GM13976 (cell line): ENCODE measurements at regions not wholly inside any gene's neighbourhood (a gene's known extent, or its start where the extent isn't known, plus 50 kb on each side); places are given as distances from the start of the nearest gene placed in this dataset.

Experiments
- DNase-seq: peaks from one replicate; pipeline ENCODE4 v3.0.0; 2012; ENCODE audit warnings: low spot score
- in situ Hi-C: fragments of 300-500 bp; cut with MboI; formaldehyde crosslinking; loops from one replicate; pipeline ENCODE4 v1.12.0; 2022; ENCODE audit warnings: low sequenced_read_pairs, mixed read lengths, inconsistent platforms; ENCODE audit not compliant: unreplicated experiment
- TF ChIP-seq, protein P1 (sequence below): IDR thresholded peaks from 2 replicates; pipeline ENCODE4 v1.5.1; 2012; ENCODE audit warnings: borderline replicate concordance, mild to moderate bottlenecking; ENCODE audit not compliant: insufficient read depth; ENCODE audit errors: extremely low read depth, missing control alignments, control extremely low read depth

DNA sequence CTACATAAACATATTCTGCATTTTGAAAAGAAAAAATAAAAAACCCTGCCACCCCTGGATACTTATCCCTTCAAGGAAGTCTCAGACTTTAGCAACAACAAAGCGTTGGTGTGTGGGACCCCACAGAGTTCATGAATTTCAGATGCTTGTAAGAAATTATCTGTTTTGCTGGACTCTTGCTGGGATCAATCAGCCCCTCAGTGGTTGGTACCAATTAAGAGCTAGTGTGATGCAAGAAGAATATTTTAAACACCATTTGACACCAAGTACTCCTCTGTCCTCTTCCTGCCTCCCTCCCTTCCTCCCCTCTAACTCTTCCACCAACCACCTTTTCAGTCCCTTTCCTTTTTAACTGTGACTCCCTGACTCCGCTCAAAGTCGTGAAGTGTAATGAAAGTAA, 51.5 kb downstream of the SST start:
- no peak for DNase-seq
- TF ChIP-seq, protein P1, sequence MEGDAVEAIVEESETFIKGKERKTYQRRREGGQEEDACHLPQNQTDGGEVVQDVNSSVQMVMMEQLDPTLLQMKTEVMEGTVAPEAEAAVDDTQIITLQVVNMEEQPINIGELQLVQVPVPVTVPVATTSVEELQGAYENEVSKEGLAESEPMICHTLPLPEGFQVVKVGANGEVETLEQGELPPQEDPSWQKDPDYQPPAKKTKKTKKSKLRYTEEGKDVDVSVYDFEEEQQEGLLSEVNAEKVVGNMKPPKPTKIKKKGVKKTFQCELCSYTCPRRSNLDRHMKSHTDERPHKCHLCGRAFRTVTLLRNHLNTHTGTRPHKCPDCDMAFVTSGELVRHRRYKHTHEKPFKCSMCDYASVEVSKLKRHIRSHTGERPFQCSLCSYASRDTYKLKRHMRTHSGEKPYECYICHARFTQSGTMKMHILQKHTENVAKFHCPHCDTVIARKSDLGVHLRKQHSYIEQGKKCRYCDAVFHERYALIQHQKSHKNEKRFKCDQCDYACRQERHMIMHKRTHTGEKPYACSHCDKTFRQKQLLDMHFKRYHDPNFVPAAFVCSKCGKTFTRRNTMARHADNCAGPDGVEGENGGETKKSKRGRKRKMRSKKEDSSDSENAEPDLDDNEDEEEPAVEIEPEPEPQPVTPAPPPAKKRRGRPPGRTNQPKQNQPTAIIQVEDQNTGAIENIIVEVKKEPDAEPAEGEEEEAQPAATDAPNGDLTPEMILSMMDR = no peak
- in situ Hi-C loops = loop anchor here (5.0 kb wide), 1 partner anchor 64 kb away; no protein-coding TSS in a partner anchor

DNA sequence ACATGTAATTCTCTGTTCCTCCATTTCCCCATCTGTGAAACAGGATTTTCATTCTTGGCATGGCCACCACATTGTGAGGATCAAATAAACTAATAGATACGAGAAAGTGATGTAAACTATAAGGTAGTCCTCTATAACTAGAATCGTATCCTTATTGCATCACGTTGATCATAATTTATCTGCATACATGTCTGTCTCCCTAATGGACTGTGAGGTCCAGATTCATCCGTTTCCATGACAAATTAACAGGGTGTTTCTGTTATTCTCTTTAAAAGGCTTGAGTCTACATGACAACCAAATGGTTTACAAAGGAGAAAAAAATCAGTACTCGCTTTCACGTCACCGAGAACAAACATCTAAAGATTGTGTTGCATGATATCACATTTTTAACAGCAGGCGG, 53.0 kb downstream of the SST start:
- TF ChIP-seq, protein P1 = no peak
- in situ Hi-C loops = loop anchor here (5.0 kb wide), 1 partner anchor 65 kb away; no protein-coding TSS in a partner anchor
- no peak for DNase-seq

GRCh38 chr3:187616307-187616972, 53.8 kb downstream of the SST start:
- in situ Hi-C loops = loop anchor here (5.0 kb wide), 1 partner anchor 66 kb away; no protein-coding TSS in a partner anchor
- DNase-seq = peak; percentile 37

DNA sequence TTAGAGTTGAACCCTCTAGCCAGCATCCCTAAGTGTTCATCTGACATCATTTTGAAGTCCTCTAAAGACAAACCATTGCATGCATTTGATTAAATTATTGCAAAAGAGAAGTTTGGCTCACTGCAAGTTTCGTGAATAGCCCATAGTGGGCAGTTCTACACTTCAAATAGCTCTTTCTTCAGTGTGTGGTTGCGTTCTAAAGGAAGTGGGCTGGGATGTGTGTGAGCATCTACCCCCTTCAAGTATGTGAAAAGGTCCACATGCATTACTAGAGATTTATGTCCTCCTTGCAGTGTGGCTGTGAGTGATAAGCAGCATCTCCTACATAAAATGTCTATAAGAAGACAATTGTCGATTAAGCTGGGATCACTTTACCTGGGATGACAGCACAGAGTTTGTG, 54.6 kb downstream of the SST start:
- in situ Hi-C loops = loop anchor here (5.0 kb wide), 1 partner anchor 67 kb away; no protein-coding TSS in a partner anchor
- TF ChIP-seq, protein P1 = no peak
- DNase-seq = no peak

More at GRCh38 chr3:187616307-187616972, 53.8 kb downstream of the SST start:
- TF ChIP-seq, protein P1 = peak; percentile 58

DNA sequence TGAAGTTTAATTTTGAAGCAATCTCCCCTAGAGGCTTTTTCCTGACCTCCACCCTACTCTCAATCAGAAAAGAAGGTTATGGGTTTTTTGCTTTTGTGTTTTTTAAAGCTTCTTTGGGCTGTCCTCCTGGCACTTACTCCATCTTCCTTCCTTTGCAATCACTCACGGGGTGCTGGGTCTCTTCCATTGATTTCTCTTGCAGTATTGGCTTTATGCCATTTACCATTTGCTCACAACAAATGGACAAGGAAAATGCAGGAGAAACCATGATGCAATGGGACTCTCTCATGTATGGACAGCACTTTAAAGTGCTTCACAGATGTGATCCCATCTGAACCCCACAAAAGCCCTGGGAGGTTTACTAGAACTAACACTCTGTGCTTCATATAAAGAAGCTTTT, 57.5 kb downstream of the SST start:
- in situ Hi-C loops = no loop called here
- DNase-seq = no peak
- TF ChIP-seq, protein P1 = no peak

- TF ChIP-seq, protein P1 = no peak
- in situ Hi-C loops = no loop called here
- DNase-seq = no peak
Observed at GRCh38 chr3:187610981-187611511, 59.1 kb downstream of the SST start.
